Neural progenitor cell (in vitro differentiated cells): ENCODE measurements at regions not wholly inside any gene's neighbourhood (a gene's known extent, or its start where the extent isn't known, plus 50 kb on each side); places are given as distances from the start of the nearest gene placed in this dataset.

Experiments used
- EZH2 ChIP-seq: fragments of 200-600 bp; sonication (generic); IDR thresholded peaks from 2 replicates; pipeline ENCODE4 v1.6.1; 2017; ENCODE audit warnings: antibody characterized with exemption, mild to moderate bottlenecking, moderate library complexity
- TF ChIP-seq, protein P1 (sequence below): fragments of 200-600 bp; sonication (generic); IDR thresholded peaks from 2 replicates; pipeline ENCODE4 v1.5.1; 2017; ENCODE audit warnings: antibody characterized with exemption, mild to moderate bottlenecking

DNA sequence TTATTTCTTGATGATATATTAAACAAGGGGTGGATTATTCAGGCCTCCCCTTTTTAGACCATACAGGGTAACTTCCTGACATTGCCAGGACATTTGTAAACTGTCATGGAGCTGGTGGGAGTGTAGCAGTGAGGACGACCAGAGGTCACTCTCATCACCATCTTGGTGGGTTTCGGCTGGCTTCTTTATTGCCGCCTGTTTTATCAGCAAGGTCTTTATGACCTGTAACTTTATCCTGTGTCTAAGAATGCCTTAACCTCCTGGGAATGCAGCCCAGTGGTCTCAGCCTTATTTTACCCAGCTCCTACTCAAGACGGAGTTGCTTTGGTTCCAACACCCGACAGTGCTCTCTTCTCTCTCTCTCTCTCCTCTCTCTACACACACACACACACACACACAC lies 221.9 kb downstream of the C16orf95 start:
- TF ChIP-seq, protein P1, sequence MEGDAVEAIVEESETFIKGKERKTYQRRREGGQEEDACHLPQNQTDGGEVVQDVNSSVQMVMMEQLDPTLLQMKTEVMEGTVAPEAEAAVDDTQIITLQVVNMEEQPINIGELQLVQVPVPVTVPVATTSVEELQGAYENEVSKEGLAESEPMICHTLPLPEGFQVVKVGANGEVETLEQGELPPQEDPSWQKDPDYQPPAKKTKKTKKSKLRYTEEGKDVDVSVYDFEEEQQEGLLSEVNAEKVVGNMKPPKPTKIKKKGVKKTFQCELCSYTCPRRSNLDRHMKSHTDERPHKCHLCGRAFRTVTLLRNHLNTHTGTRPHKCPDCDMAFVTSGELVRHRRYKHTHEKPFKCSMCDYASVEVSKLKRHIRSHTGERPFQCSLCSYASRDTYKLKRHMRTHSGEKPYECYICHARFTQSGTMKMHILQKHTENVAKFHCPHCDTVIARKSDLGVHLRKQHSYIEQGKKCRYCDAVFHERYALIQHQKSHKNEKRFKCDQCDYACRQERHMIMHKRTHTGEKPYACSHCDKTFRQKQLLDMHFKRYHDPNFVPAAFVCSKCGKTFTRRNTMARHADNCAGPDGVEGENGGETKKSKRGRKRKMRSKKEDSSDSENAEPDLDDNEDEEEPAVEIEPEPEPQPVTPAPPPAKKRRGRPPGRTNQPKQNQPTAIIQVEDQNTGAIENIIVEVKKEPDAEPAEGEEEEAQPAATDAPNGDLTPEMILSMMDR: no peak
- no peak for TF ChIP-seq EZH2
